Upper lobe of left lung (tissue), 6 donors: ENCODE measurements at regions not wholly inside any gene's neighbourhood (a gene's known extent, or its start where the extent isn't known, plus 50 kb on each side); places are given as distances from the start of the nearest gene placed in this dataset.
A peak's percentile ranks its signal among the peaks of the same experiment; 100 is the strongest.

Experiments
- ATAC-seq, 2 donors: fragments of 200-7000 bp; cut with Tn5 transposase; one replicate each; pipeline ENCODE4 v1.9.1; 2022; ENCODE audit warnings: mild to moderate bottlenecking in 2 of 2, moderate library complexity in 2 of 2; ENCODE audit not compliant: low FRiP score in 2 of 2
- DNase-seq, 2 donors: peaks; one replicate each; pipeline ENCODE4 v3.0.0-alpha.2; 2019 to 2020
- H3K27ac ChIP-seq, 4 donors: fragments of 200-600 bp; sonication (generic); one replicate each; pipeline ENCODE4 v1.5.1; 2016 to 2019
- H3K27me3 ChIP-seq, 4 donors: fragments of 200-600 bp; sonication (generic); one replicate each; pipeline ENCODE4 v1.5.1; 2017 to 2019
- H3K36me3 ChIP-seq, 4 donors: fragments of 200-600 bp; sonication (generic); one replicate each; pipeline ENCODE4 v1.5.1; 2016 to 2019
- H3K4me1 ChIP-seq, 4 donors: fragments of 200-600 bp; sonication (generic); one replicate each; pipeline ENCODE4 v1.5.1; 2018 to 2019
- H3K4me3 ChIP-seq, 4 donors: fragments of 200-600 bp; sonication (generic); one replicate each; pipeline ENCODE4 v1.5.1; 2017 to 2019; ENCODE audit warnings: mild to moderate bottlenecking in 2 of 4, moderate library complexity in 1 of 4
- H3K9me3 ChIP-seq, 4 donors: fragments of 200-600 bp; sonication (generic); one replicate each; pipeline ENCODE4 v1.5.1; 2018 to 2019
- CTCF ChIP-seq, 6 experiments: fragments of 450-650 bp in 4 of 6; fragments of 200-600 bp in 2 of 6; sonication (generic) in 2 of 6; IDR thresholded peaks; one replicate each; pipeline ENCODE4 v1.5.1; 2016 to 2019; ENCODE audit warnings: antibody characterized with exemption in 6 of 6
- EP300 ChIP-seq, 4 donors: sonication (generic); formaldehyde crosslinking; IDR thresholded peaks; one replicate each; pipeline ENCODE4 v1.5.1; 2017; ENCODE audit warnings: antibody characterized with exemption in 4 of 4, control low read depth in 2 of 4
- POLR2A ChIP-seq, 4 donors: fragments of 450-650 bp; IDR thresholded peaks; one replicate each; pipeline ENCODE4 v1.5.1; 2016 to 2017; ENCODE audit warnings: antibody characterized with exemption in 4 of 4, mild to moderate bottlenecking in 2 of 4
- POLR2AphosphoS5 ChIP-seq, 2 donors: sonication (generic); formaldehyde crosslinking; IDR thresholded peaks; one replicate each; pipeline ENCODE4 v1.5.1; 2017; ENCODE audit warnings: antibody characterized with exemption in 2 of 2
- WGBS, 2 donors: methylation state at CpG; one replicate each; pipeline ENCODE4 v1.1.5; 2017 to 2018; 5-methylcytosine and 5-hydroxymethylcytosine counted together
- donor health status: DM: no; HTN: no; CAD: no; lungs with moderate emphysema.
- donor health status: DM: no; HTN: yes; CAD: no; lungs with severe emphysema.

- no peak overlapping the region for H3K4me3 ChIP-seq
- no peaks in the 10 kb centered on the region for H3K4me1 ChIP-seq
- DNase-seq, result no peak
- H3K9me3 ChIP-seq, result no peaks in the 10 kb centered on the region
- no peaks in the 10 kb centered on the region for H3K36me3 ChIP-seq
- no peak for ATAC-seq
- H3K27me3 ChIP-seq, result no peaks in the 10 kb centered on the region
- TF ChIP-seq EP300 (IDR thresholded peaks at IDR 0.05), result no peak
- no peak overlapping the region for H3K27ac ChIP-seq
Measured at GRCh38 chr4:17174751-17175150, 276.3 kb upstream of the LDB2 start.

GRCh38 chr4:17173300-17173699 lies 274.9 kb upstream of the LDB2 start:
- Histone ChIP-seq H3K27ac (no peak overlapping the region), H3K27me3 (no peaks in the 10 kb centered on the region), H3K4me1 (no peaks in the 10 kb centered on the region), H3K36me3 (no peaks in the 10 kb centered on the region), H3K4me3 (no peak overlapping the region), H3K9me3 (no peaks in the 10 kb centered on the region)
- WGBS, 2 donors, result 67 to 72% methylated on average over 5 of the region's 5 CpGs
- no peak for DNase-seq
- no peak for ATAC-seq
- TF ChIP-seq EP300 (IDR thresholded peaks at IDR 0.05) (no peak), CTCF (IDR thresholded peaks at IDR 0.05) (peak in 1 of 6 experiments; percentile 8), POLR2AphosphoS5 (IDR thresholded peaks at IDR 0.05) (no peak), POLR2A (IDR thresholded peaks at IDR 0.05) (no peak)

GRCh38 chr4:17170131-17170530 lies 271.7 kb upstream of the LDB2 start:
- Histone ChIP-seq H3K27me3 (no peaks in the 10 kb centered on the region), H3K4me3 (no peak overlapping the region), H3K4me1 (no peaks in the 10 kb centered on the region), H3K9me3 (no peaks in the 10 kb centered on the region), H3K36me3 (no peaks in the 10 kb centered on the region), H3K27ac (no peak overlapping the region)
- TF ChIP-seq POLR2A (IDR thresholded peaks at IDR 0.05) (no peak), POLR2AphosphoS5 (IDR thresholded peaks at IDR 0.05) (no peak), CTCF (IDR thresholded peaks at IDR 0.05) (no peak), EP300 (IDR thresholded peaks at IDR 0.05) (no peak)
- no peak for ATAC-seq
- DNase-seq, result no peak
- WGBS, 2 donors, result 66 to 71% methylated on average over 2 of the region's 2 CpGs

GRCh38 chr4:17169699-17170098 lies 271.3 kb upstream of the LDB2 start:
- Histone ChIP-seq H3K4me1 (no peaks in the 10 kb centered on the region), H3K4me3 (no peak overlapping the region), H3K36me3 (no peaks in the 10 kb centered on the region), H3K27ac (no peak overlapping the region), H3K27me3 (no peaks in the 10 kb centered on the region), H3K9me3 (no peaks in the 10 kb centered on the region)
- ATAC-seq (no peak), DNase-seq (no peak)
- 76 to 91% methylated on average over 1 of the region's 1 CpG for whole genome bisulfite sequencing, 2 donors
- TF ChIP-seq CTCF (IDR thresholded peaks at IDR 0.05), result no peak
- no peak for TF ChIP-seq EP300 (IDR thresholded peaks at IDR 0.05)
- no peak for TF ChIP-seq POLR2AphosphoS5 (IDR thresholded peaks at IDR 0.05)
- no peak for TF ChIP-seq POLR2A (IDR thresholded peaks at IDR 0.05)

GRCh38 chr4:17168571-17168970 lies 270.1 kb upstream of the LDB2 start:
- Histone ChIP-seq H3K27ac (no peak overlapping the region), H3K27me3 (no peaks in the 10 kb centered on the region), H3K9me3 (no peaks in the 10 kb centered on the region), H3K4me1 (no peaks in the 10 kb centered on the region), H3K4me3 (no peak overlapping the region), H3K36me3 (no peaks in the 10 kb centered on the region)
- DNase-seq, result no peak
- ATAC-seq, result no peak
- WGBS, 2 donors, result 78 to 87% methylated on average over 1 of the region's 1 CpG
- no peak for TF ChIP-seq POLR2A (IDR thresholded peaks at IDR 0.05)
- TF ChIP-seq POLR2AphosphoS5 (IDR thresholded peaks at IDR 0.05), result no peak
- no peak for TF ChIP-seq CTCF (IDR thresholded peaks at IDR 0.05)
- no peak for TF ChIP-seq EP300 (IDR thresholded peaks at IDR 0.05)
